ENCODE measurements at regions not wholly inside any gene's neighbourhood (a gene's known extent, or its start where the extent isn't known, plus 50 kb on each side); places are given as distances from the start of the nearest gene placed in this dataset.

DNA sequence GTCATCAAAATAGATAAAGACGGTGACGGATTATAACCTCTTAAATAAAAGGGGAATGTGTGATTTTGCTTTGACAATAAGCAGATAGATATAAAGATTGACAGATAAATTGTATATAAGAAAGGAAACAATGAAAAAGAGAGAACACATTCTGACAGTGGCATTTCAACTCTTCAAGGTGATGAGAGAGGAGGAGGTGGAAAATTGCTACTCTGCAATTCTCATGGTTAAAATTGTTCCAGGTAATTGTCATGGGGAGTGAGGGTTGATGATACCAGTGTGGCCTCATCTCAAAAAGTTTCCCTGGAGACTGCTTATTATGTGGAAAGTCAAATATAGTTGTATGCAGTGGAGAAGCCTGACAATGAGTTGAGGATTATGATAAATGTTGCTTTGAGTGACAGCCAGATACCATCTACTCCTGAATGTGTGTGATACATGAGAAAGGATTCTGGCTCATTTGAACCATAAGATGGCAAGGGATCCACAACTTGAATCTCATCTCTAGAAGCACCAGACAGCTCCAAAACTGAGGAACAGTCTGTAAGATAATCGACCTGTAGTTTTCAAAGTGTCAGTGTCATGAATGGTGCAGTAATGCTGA is 1290.6 kb upstream of the CDH8 start:
- FAIRE-seq (no peak), DNase-seq (ENCODE audit: low spot score) (no peak)

DNA sequence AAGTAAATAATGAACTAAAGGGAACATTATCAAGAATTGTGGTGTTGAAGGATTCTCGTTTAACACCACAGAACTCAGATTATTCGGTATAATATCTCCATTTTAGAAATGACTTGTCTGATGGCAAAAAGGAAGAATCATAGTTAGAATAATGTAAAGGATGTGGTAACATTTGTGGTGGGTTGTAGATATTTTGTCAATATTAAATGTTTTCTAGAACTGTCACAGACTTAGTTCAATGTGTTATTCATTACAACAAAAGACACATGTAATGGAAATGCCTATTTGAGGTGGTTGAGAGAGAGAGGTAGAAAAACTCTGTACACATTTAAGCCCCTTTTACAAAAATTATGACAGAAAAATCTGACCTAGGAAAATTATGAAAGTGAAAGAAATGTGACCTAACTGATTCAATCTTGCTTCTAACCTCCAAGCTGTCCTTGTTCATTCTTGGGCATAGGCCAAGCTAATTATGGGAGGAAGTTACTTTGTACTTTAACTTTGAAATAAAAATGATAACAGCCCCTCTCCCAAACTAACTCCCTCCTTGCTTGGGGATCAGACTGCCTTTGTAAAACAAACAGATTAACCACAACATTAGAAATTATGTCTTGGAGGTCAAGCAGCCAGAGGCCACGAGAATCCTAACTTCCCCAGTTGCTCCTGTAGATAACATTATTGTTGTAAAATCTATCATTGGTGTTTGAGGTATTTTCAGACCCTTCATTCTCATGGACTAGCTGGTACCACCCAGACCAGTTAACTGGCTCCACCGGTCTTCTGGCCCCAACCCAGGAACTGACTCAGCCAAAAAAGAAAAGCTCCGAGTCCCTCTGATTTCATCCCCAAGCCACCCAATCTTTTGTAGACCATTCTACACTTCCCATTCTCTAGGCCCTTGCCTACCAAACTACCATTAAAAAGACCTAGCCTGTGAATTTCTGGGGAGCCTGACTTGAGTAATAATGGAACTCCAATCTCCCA is 1287.8 kb upstream of the CDH8 start:
- FAIRE-seq (no peak), DNase-seq (ENCODE audit: low spot score) (no peak)

DNA sequence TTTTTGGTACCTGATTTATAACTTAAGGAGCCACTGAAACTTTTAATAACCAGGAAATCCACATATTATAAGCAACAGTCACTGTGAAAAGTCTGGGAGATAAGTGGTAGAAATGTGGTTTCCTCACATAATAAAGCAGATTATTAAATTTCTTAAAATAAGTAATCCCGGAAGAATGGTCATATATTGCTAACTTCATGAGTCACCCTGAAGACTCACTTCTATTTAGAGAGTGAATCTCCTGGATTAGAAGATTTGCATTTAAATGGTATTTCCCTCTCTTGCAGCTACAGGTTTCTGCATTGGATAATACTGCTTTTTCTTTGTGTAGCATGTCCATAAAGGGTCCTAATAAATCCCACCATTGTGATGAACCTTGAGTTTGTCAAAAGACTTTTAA is 1286.8 kb upstream of the CDH8 start:
- DNase-seq (ENCODE audit: low spot score) = peak; percentile 9
- peak; percentile 62 for FAIRE-seq

DNA sequence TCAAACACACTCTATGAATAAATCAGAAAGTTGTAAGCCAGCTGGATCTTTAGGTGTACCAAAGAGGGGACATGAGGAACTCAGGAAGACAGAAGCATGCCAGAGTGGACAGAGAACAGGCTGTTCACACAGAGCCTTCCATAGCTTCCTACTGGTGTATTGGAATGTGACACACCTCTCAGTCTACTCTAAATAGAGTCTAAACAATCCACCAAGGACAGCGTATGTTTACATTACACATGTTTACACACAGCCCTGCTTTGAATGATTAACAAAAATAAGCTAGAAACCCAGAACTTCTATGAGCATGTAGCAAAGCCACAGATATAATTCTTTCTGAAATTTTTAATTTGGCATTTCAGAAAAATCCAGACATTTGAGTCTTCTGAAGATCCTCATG is 1279.0 kb upstream of the CDH8 start:
- FAIRE-seq = no peak
- DNase-seq (ENCODE audit: low spot score) = no peak

DNA sequence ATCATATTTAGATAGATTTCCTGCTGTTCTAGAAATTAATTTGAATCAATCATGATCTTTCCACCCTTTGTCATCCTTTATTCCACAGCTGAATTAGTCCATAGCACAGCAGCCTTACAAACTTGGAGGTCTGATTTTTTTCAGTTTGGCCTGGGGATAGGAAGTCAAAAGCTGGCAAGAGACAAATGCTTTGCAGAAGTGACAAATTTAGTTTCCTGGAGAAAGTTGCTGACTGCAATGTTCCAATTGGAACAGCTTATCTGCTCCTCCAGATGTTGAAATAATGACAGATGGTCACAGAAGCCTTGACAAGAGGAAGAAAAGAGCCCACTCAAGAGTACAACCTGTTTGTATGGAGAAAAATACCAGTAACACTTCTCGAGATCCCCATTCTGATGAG is 1276.1 kb upstream of the CDH8 start:
- FAIRE-seq (no peak), DNase-seq (ENCODE audit: low spot score) (no peak)

DNA sequence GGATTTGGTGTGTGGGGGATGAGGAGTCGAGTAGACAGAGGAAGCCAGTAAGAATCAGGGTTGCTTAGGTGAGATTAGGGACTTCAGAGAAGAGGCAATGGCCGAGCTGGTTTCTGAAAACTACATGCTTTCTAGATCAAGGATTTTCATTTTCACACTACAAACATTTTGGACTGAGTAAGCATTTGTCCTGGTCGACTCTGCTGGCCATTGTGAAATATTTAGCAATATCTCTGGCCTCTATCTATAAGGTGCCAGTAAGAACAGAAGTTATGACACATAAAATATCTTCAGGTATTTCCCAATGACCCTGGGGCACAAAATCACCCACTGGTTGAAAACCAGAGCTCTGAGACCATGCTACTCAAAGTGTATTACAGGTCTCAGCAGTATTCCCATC is 1275.1 kb upstream of the CDH8 start:
- FAIRE-seq = no peak
- DNase-seq (ENCODE audit: low spot score) = no peak

DNA sequence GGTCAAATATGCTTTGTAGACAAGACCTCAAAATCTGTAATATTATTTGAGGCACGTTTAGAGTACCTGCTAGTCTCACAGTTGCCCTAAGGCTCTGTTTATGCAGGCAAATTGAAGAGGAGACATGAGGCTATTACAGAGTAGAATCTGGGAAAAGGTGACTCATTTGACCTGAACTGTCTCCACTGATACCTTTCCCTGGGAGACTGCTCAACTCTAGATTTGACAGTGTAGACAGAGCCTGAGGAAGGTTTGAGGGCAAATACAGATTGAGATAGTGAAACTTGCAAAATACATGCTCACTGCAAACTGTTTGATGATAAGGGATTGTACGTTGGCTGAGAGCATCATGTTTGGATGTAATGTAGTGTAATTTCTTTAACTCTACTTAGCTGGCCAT is 1266.6 kb upstream of the CDH8 start:
- DNase-seq (ENCODE audit: low spot score) (no peak), FAIRE-seq (no peak)

DNA sequence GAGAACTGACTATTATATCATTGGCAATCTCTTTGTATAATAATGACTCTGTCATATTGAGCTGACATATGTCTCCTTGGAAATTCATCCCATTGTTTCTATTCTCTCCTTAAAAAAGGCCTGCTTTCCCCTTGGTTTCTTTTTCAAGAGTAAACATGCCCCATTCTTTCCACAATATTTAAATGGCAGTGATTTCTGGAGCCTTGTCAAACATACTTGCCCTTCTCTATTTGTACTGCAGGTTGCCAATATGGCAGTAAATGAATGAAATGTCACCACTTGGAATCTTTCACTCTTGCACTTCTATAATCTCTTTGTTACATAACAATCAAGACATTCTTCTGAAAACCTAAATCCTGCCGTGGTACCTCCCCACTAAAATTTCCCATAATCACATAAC is 1265.1 kb upstream of the CDH8 start:
- no peak for DNase-seq (ENCODE audit: low spot score)
- no peak for FAIRE-seq

DNA sequence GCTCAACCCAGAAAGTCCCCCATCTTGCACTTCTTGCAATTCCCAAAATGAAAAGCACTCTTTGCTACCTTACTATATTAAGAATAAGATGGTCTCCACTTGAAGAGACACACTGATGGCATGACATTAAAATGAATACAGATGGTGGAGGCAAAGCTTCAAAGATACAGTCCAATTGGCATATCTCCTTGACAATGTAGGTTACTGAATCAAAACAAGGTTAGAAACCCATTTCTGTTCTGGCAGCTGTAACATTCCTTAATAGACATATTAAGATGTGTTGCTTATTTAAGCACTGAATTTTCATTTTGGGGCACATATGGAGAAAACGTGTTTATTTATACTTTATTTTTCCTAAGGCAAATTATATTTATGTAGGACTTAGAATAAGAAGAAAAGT is 1262.8 kb upstream of the CDH8 start:
- FAIRE-seq (no peak), DNase-seq (ENCODE audit: low spot score) (no peak)

DNA sequence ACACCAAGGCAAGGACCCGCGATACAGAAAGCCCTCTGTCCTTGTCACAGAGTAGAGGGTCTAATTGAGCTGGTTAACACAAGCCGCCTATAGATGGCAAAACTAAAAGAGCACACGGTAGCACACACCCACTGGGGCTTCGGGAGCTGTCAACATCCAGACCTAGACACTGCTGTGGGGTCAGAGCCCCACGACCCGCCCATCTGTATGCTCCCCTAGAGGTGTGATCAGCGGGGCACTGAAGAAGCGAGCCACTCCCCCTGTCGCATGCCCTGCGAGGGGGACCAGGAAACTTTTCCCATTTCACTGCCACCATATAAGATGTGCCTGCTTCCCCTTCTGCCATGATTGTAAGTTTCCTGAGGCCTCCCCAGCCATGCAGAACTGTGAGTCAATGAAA is 1255.8 kb upstream of the CDH8 start:
- DNase-seq (ENCODE audit: low spot score) = no peak
- FAIRE-seq = no peak

DNA sequence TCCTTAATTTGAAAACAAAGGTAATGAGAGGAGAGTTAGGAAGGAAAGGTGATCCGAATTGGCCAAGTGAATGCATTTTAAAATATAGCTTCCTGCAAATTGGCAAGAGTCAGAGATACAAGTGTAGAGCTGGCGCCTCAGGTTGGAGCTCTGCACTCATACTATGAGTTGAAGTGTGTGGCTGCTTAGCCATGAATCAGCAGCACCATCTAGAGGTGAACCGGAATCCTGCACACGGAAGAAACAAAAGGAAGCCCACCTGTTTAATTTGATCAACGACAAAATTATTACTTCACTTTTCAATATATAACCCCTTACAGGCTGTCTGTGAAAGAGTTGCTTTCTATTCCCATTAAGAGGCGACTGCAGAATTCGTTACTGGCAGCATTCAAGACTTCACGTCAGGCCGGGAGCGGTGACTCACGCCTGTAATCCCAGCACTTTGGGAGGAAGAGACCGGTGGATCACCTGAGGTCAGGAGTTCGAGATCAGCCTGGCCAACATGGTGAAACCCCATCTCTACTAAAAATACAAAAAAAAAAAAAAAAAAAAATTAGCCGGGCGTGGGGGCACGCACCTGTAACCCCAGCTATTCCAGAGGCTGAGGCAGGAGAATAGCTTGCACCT is 1253.7 kb upstream of the CDH8 start:
- DNase-seq (ENCODE audit: low spot score) (peak; percentile 22), FAIRE-seq (no peak)

DNA sequence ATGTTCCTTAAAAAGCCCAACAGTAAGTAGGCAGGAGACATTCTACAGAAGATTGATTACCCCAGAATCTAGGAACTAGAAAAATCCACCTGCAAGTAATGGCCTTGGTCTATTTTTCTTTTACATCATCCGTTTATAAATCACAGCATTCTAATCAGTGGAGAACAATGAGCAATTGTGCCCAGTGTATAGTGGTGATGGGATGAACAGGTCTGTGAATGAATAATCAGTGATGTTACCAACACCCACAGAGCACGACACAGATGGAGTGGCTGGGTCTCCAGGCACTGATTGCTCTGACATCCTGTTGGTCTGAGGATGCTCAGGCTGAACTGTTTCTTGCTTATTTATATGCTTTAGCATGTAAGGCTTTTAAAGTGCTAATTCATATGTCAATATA is 1251.2 kb upstream of the CDH8 start:
- DNase-seq (ENCODE audit: low spot score) = no peak
- FAIRE-seq = no peak

DNA sequence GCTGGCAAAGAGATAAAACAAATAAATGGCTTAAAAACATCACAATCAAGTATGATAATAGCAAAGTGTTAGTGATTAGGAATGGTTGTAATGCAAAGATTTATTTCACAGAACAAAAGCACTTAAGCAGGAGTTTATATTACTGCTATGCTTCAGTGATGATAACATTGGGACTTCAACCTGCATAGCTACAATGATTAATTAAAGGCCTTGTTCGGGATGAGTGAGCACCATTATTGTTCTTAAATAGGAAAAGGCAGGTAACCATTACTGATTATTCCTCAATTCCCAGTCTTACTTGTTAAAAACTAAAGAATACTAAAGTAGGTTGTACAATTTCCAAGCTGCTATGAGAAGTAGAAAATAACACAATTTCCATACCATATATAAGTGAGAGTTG is 1247.5 kb upstream of the CDH8 start:
- FAIRE-seq (no peak), DNase-seq (ENCODE audit: low spot score) (no peak)

DNA sequence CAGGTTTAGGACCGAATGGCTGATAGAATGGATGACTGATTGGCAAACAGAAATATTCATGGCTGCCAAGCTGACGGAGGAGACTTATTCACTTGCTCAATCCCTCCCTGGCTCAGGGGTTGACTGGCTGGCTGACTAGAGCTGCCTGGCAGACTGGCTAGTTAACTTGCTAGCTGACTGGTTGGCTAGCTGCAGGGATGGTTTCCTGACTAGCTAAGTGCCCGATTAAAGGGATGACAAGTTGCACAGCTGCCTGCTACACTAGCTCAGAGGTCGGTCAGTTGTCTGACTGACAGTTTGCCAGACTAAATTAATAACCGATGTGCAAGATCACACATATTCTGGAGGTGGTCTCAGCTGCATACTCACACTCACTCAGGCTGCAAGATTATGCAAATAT is 1208.4 kb upstream of the CDH8 start:
- DNase-seq (ENCODE audit: low spot score) = no peak
- no peak for FAIRE-seq

DNA sequence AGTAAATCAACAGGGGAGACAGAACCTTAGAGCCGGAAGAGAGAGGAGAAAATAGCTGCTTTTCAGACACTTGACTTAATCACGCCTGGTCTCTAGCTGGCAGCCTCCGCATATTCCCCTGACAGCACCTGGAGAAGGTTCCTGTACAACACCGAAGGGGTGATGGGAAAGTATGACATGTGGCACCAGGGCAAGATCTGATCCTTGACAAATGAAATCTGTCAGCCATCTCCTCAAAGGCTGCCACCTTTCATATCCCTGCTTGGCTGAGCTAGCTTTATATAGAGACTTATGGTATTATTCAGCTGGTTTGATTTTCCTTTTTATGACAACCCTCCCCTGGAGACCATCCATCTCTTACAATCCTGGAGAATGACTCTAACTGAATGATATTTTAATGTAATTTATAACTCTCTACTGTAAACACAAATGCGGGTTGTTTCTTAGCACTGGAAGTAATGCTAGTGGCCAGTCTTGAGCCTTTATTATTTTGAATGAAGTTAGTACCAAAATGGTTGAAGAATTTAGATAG is 1205.3 kb upstream of the CDH8 start:
- no peak for DNase-seq (ENCODE audit: low spot score)
- FAIRE-seq = no peak

DNA sequence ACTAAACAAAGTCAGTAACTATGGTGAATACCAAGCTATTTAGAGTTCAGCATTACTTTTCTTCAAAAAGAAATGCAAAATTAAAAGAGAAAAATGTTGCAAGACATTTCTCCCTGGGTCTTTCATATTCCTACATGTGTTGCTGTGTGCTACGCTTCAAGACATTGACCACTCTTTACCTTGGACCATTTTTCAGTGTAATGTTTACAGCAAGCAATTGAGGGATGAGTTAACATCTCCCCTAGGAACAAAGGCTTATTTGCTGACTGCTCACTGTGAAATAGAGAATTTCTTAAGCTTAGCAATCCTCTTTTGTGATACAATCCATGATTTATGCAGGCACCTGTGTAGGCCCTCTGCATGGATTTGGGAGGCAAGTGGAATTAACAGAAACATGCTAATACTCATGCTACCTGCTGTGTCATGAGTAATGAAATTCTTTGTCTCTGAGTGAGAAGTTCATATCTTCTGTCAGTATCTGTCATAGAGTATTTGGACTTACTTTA is 1202.9 kb upstream of the CDH8 start:
- FAIRE-seq (no peak), DNase-seq (ENCODE audit: low spot score) (no peak)

DNA sequence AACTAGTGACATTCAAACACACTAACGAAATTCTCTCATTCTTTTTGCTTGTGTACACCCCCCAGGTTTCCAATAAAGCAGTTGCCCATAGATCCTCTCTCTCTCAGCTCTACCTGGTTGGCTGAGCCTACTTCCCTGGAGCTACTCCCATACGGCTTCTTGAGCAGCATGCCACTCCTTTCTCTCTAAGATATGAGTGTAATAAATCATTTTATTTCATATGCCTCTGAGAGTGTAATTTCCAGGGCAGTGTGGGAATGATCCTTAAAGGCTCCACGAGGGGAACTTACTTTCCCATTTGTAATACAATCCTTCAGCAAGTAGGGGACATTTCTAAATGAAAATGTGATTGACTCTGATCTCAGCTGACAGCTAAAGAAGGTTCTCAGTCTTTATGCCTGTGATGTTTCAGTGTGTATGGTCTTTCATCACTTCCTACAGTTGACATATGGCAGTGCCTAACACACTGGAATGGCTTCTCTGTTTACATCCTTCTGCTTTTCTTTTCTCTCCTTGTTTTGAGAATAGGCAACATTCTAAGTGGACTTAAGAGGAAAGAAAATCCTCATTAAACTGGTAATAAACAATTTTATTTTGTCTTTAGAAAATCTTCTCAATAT is 1194.3 kb upstream of the CDH8 start:
- DNase-seq (ENCODE audit: low spot score) (no peak), FAIRE-seq (no peak)

DNA sequence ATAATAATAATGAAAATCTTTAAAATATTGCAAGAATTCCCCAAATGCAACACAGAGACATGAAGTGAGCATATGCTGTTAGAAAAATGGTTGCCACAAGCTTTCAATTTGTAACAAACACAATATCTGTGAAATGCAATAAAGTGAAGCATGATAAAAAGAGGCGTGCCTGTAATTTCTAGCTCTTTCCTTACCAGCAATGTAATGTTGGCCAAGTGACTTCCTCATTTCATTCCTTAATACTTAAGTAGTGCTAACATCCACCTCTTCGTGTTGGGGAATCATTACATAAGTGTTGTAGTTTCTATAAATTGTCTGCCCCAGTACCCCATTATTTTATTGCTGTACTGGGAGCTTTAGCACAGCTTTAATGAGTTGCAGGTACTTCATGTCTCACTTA is 1192.0 kb upstream of the CDH8 start:
- FAIRE-seq (no peak), DNase-seq (ENCODE audit: low spot score) (no peak)

DNA sequence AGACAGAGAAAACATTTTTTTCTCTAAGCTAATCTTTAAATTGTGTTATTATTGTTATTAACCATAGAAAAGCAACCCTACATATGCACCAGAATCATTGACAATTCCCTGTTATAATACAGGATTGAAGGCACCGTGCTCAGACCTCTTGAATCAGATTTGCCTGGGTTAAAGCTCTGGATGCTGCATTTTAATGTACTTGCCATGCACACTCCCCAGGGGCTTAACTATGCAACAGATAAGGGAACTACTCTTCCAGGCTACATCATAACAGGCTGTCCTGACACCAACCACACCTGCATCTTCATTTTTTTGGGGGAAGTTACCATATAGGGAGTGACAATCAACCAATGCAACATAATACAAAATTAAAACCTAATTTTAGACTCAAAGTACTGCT is 1187.6 kb upstream of the CDH8 start:
- DNase-seq (ENCODE audit: low spot score) (no peak), FAIRE-seq (no peak)

DNA sequence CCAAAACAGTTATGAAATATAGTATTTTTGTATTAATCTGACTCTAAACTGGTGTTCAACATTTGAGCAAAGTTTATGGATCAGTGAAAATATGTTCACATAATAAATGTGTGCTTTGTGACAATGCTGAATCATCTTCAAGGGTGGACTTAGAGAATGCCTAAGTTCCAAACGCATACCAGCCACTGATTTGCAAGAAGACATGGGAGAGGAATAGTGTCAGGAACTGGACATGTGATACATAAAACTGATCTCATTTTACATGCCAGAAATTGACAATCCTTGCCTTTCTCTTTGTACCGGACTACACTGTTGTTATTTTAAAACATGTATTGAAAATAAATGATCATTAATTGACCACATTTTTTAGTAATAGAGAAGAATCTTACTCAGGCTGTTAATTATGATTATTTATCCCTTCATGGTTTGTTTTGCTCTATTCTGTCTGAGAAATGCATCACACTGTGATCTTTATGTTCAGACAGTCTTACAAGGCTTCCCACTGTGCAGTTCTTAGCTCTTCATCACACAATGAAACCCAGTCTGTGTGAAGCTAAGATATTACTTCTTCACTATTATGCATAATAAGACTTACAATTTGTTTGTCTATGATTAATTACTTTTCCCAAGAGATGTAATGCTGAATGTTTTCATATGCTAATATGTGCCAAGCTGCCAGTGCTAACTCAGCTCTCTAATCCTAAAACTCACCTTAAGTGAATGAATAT is 1180.6 kb upstream of the CDH8 start:
- DNase-seq (ENCODE audit: low spot score) (no peak), FAIRE-seq (no peak)

DNA sequence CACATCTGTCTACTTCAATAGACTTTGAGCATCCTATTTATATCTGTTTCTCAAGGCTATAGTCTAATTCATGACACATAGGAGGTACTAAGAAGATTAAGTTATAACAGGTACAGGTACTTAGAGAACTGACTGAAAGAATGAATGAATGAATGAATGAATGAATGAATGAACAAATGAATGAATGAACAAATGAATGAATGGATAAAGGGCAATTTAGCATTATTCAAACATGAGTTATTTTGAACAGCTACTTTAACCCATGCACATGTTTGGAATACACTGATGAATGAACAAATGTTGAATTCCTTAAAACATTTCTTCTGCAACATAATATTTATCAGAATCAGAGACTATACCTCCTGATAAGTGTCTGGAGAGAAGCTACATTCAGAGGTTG is 1165.6 kb upstream of the CDH8 start:
- FAIRE-seq (no peak), DNase-seq (ENCODE audit: low spot score) (no peak)
